ENCODE measurements at regions not wholly inside any gene's neighbourhood (a gene's known extent, or its start where the extent isn't known, plus 50 kb on each side); places are given as distances from the start of the nearest gene placed in this dataset.

DNA sequence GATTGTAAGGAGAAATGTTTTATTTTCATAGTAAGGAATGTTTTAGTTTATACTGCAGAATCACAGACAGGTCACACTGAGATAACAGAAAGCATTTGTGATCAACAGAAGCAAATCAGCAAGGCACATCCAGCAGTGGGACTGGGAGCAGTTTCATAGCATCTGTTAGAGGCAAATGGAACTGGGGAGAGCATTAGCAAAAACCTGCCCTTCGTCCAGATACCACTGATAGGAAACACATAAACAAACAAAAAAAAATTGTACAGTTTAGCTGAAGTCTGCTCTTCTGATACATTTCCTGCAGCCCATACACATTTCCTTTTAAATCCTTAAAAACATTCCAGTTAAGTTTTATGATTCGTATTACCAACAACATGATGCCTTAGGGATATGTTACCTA lies 374.3 kb downstream of the PCDH7 start:
- no peaks in the 10 kb centered on the region for H3K9me3 ChIP-seq (ENCODE audit: control insufficient read depth, insufficient read depth, low read length)
- H3K9ac ChIP-seq (ENCODE audit: low read depth, low read length), result no peak overlapping the region
- no peaks in the 10 kb centered on the region for H3K36me3 ChIP-seq (ENCODE audit: insufficient read depth, low read length)
- no peaks in the 10 kb centered on the region for H3K4me1 ChIP-seq (ENCODE audit: insufficient read depth, low read length)

DNA sequence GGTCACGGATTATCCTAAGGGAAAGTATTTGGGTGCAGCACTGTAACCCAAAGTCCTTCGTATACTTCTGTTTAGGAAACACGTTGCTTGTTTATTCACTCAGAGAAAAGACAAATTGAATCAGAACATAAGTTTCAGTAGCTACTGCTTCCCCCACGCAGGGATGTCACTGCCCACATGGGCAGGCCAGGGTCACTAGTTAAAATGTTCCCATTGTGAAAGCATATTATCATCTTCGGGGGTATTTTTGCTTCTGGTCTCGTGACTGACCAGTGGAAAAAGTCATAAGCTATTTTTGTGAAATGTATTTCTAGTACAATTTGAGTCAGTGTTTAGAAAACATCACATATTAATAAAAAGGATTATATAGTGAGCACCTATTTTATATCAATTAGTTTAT lies 377.8 kb downstream of the PCDH7 start:
- Histone ChIP-seq H3K36me3 (ENCODE audit: insufficient read depth, low read length) (no peaks in the 10 kb centered on the region), H3K4me1 (ENCODE audit: insufficient read depth, low read length) (no peaks in the 10 kb centered on the region), H3K9me3 (ENCODE audit: control insufficient read depth, insufficient read depth, low read length) (no peaks in the 10 kb centered on the region), H3K9ac (ENCODE audit: low read depth, low read length) (no peak overlapping the region)

DNA sequence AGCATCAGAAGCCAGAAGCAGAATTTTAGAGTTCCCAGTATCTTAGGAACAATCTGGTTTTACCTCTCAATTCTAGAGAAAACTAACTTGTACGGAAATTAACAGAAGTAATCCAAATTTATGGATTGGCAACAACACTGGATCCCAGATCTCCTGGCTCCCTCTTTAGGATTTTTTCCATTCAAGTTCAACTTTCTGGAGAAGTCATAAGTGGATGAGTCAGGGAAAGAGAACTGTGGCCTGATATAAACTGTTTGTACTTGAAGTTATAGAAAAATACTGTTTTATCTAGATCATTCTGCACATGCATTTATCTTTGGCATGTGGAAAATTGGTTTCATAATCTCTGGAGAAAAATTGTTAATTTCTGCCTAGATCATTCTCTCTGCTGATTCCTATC lies 380.4 kb downstream of the PCDH7 start:
- H3K9ac ChIP-seq (ENCODE audit: low read depth, low read length), result no peak overlapping the region
- no peaks in the 10 kb centered on the region for H3K4me1 ChIP-seq (ENCODE audit: insufficient read depth, low read length)
- H3K9me3 ChIP-seq (ENCODE audit: control insufficient read depth, insufficient read depth, low read length), result no peaks in the 10 kb centered on the region
- H3K36me3 ChIP-seq (ENCODE audit: insufficient read depth, low read length), result no peaks in the 10 kb centered on the region

DNA sequence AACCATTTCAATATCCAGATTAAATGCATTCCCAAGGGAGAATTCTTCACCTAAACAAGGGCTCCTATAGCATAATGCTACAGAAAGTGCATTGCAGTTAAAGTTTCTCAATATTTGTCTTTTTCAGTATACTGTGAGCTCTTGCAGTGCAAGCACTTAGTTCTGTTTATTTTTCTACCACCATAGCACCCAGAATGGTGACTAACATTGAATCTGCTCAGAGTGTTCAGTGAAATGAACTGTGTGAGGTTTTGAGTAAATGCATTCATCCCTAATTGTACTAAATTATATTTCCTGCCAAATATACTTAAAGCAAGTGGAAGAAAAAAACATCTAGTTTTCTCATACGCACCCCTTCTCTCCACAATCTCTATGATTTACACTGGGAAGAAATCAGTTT lies 383.9 kb downstream of the PCDH7 start:
- no peak overlapping the region for H3K9ac ChIP-seq (ENCODE audit: low read depth, low read length)
- H3K4me1 ChIP-seq (ENCODE audit: insufficient read depth, low read length), result no peaks in the 10 kb centered on the region
- H3K9me3 ChIP-seq (ENCODE audit: control insufficient read depth, insufficient read depth, low read length), result no peaks in the 10 kb centered on the region
- no peaks in the 10 kb centered on the region for H3K36me3 ChIP-seq (ENCODE audit: insufficient read depth, low read length)

GRCh38 chr4:31104577-31104976 lies 384.4 kb downstream of the PCDH7 start:
- Histone ChIP-seq H3K9ac (ENCODE audit: low read depth, low read length) (no peak overlapping the region), H3K4me1 (ENCODE audit: insufficient read depth, low read length) (no peaks in the 10 kb centered on the region), H3K36me3 (ENCODE audit: insufficient read depth, low read length) (no peaks in the 10 kb centered on the region), H3K9me3 (ENCODE audit: control insufficient read depth, insufficient read depth, low read length) (no peaks in the 10 kb centered on the region)

GRCh38 chr4:31106419-31106818 lies 386.2 kb downstream of the PCDH7 start:
- Histone ChIP-seq H3K4me1 (ENCODE audit: insufficient read depth, low read length) (no peaks in the 10 kb centered on the region), H3K9me3 (ENCODE audit: control insufficient read depth, insufficient read depth, low read length) (no peaks in the 10 kb centered on the region), H3K9ac (ENCODE audit: low read depth, low read length) (no peak overlapping the region), H3K36me3 (ENCODE audit: insufficient read depth, low read length) (no peaks in the 10 kb centered on the region)

- Histone ChIP-seq H3K9ac (ENCODE audit: low read depth, low read length) (no peak overlapping the region), H3K4me1 (ENCODE audit: insufficient read depth, low read length) (no peaks in the 10 kb centered on the region), H3K9me3 (ENCODE audit: control insufficient read depth, insufficient read depth, low read length) (no peaks in the 10 kb centered on the region), H3K36me3 (ENCODE audit: insufficient read depth, low read length) (no peaks in the 10 kb centered on the region)
Observed at GRCh38 chr4:31107362-31107761, 387.2 kb downstream of the PCDH7 start.

DNA sequence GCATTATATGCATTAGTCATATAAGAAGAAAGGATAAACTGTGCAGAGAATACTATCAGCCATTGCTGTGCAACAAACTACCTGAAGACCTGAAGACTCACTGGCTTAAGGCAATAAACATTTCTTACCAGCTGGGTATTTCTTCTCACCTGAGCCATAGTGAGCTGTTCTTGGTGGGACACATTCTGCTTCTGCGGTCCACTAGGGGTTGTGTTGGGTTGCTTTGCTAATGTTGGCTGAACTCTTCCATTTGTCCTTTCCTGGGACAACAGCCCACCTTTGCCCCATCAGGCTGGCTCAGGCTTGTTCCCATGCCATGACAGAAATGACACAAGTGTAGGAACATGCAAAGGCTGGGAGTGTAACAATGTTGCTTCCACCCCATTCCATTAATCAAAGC lies 388.6 kb downstream of the PCDH7 start:
- no peaks in the 10 kb centered on the region for H3K9me3 ChIP-seq (ENCODE audit: control insufficient read depth, insufficient read depth, low read length)
- no peak overlapping the region for H3K9ac ChIP-seq (ENCODE audit: low read depth, low read length)
- no peaks in the 10 kb centered on the region for H3K4me1 ChIP-seq (ENCODE audit: insufficient read depth, low read length)
- no peaks in the 10 kb centered on the region for H3K36me3 ChIP-seq (ENCODE audit: insufficient read depth, low read length)

- H3K9me3 ChIP-seq (ENCODE audit: control insufficient read depth, insufficient read depth, low read length), result no peaks in the 10 kb centered on the region
- no peak overlapping the region for H3K9ac ChIP-seq (ENCODE audit: low read depth, low read length)
- H3K4me1 ChIP-seq (ENCODE audit: insufficient read depth, low read length), result no peaks in the 10 kb centered on the region
- H3K36me3 ChIP-seq (ENCODE audit: insufficient read depth, low read length), result no peaks in the 10 kb centered on the region
Observed at GRCh38 chr4:31111790-31112189, 391.6 kb downstream of the PCDH7 start.

- H3K36me3 ChIP-seq (ENCODE audit: insufficient read depth, low read length), result no peaks in the 10 kb centered on the region
- no peaks in the 10 kb centered on the region for H3K9me3 ChIP-seq (ENCODE audit: control insufficient read depth, insufficient read depth, low read length)
- no peak overlapping the region for H3K9ac ChIP-seq (ENCODE audit: low read depth, low read length)
- H3K4me1 ChIP-seq (ENCODE audit: insufficient read depth, low read length), result no peaks in the 10 kb centered on the region
Observed at GRCh38 chr4:31114816-31115215, 394.6 kb downstream of the PCDH7 start.

GRCh38 chr4:31124008-31124585 lies 403.9 kb downstream of the PCDH7 start:
- Histone ChIP-seq H3K36me3 (ENCODE audit: insufficient read depth, low read length) (no peaks in the 10 kb centered on the region), H3K4me1 (ENCODE audit: insufficient read depth, low read length) (peaks cover 5% of the 10 kb centered on the region; the same call in 1 of the 2 replicates), H3K9me3 (ENCODE audit: control insufficient read depth, insufficient read depth, low read length) (no peaks in the 10 kb centered on the region), H3K9ac (ENCODE audit: low read depth, low read length) (no peak overlapping the region)

GRCh38 chr4:31125061-31125460 lies 404.9 kb downstream of the PCDH7 start:
- H3K36me3 ChIP-seq (ENCODE audit: insufficient read depth, low read length), result no peaks in the 10 kb centered on the region
- H3K9ac ChIP-seq (ENCODE audit: low read depth, low read length), result no peak overlapping the region
- H3K4me1 ChIP-seq (ENCODE audit: insufficient read depth, low read length), result peaks cover 5% of the 10 kb centered on the region; the same call in 1 of the 2 replicates
- H3K9me3 ChIP-seq (ENCODE audit: control insufficient read depth, insufficient read depth, low read length), result no peaks in the 10 kb centered on the region

- H3K36me3 ChIP-seq (ENCODE audit: insufficient read depth, low read length), result no peaks in the 10 kb centered on the region
- no peaks in the 10 kb centered on the region for H3K9me3 ChIP-seq (ENCODE audit: control insufficient read depth, insufficient read depth, low read length)
- H3K4me1 ChIP-seq (ENCODE audit: insufficient read depth, low read length), result peaks cover 5% of the 10 kb centered on the region; the same call in 1 of the 2 replicates
- H3K9ac ChIP-seq (ENCODE audit: low read depth, low read length), result no peak overlapping the region
Observed at GRCh38 chr4:31125496-31125895, 405.3 kb downstream of the PCDH7 start.

DNA sequence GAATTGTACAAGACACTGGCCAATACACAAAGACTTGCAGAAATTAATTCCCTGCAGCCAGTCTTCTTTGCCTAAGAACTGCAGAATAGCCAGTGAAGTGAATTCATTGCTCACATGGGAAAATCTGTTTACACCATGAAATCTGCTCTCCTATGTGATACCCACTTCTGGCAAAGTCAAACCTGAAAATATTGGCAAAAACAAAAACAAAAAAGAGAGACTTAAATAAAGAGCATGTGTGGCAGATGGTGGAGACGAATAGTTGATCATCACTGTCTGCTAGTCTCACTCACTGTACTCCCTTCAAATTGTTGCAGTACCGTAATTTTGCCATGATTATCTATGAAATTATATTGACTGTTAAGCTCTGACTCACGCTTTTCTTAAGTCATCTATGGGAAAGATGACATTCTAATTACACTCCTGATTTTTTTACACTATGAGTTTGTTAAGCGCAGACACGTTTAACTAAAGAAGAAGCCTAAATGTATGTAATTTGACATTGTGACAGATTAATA lies 406.8 kb downstream of the PCDH7 start:
- Histone ChIP-seq H3K9me3 (ENCODE audit: control insufficient read depth, insufficient read depth, low read length) (no peaks in the 10 kb centered on the region), H3K9ac (ENCODE audit: low read depth, low read length) (no peak overlapping the region), H3K36me3 (ENCODE audit: insufficient read depth, low read length) (no peaks in the 10 kb centered on the region), H3K4me1 (ENCODE audit: insufficient read depth, low read length) (peaks cover 3% of the 10 kb centered on the region; the same call in 1 of the 2 replicates)

GRCh38 chr4:31130930-31131329 lies 410.8 kb downstream of the PCDH7 start:
- H3K9me3 ChIP-seq (ENCODE audit: control insufficient read depth, insufficient read depth, low read length), result no peaks in the 10 kb centered on the region
- no peaks in the 10 kb centered on the region for H3K4me1 ChIP-seq (ENCODE audit: insufficient read depth, low read length)
- H3K9ac ChIP-seq (ENCODE audit: low read depth, low read length), result no peak overlapping the region
- no peaks in the 10 kb centered on the region for H3K36me3 ChIP-seq (ENCODE audit: insufficient read depth, low read length)

- no peaks in the 10 kb centered on the region for H3K36me3 ChIP-seq (ENCODE audit: insufficient read depth, low read length)
- no peaks in the 10 kb centered on the region for H3K4me1 ChIP-seq (ENCODE audit: insufficient read depth, low read length)
- H3K9ac ChIP-seq (ENCODE audit: low read depth, low read length), result no peak overlapping the region
- H3K9me3 ChIP-seq (ENCODE audit: control insufficient read depth, insufficient read depth, low read length), result no peaks in the 10 kb centered on the region
Observed at GRCh38 chr4:31134720-31135119, 414.6 kb downstream of the PCDH7 start.

All from ES-I3 (cell line).